IMR-90 (cell line): ENCODE measurements at regions not wholly inside any gene's neighbourhood (a gene's known extent, or its start where the extent isn't known, plus 50 kb on each side); places are given as distances from the start of the nearest gene placed in this dataset.

Source experiments
- ATAC-seq: fragments of 200-7000 bp; cut with Tn5 transposase; 2 replicates; pipeline ENCODE4 v1.9.1; 2020; ENCODE audit warnings: low read depth, mild to moderate bottlenecking, moderate library complexity
- BruUV-seq: library from RNA; stranded (reverse); fragments of 400-500 nt; replicated peaks from 2 replicates; lab custom pipeline; 2021; lab: Mats Ljungman, UMichigan
- CTCF ChIA-PET: fragments of 300-600 bp; formaldehyde crosslinking; extraction: SDS; loops from one replicate; lab custom pipeline; 2021; ENCODE audit warnings: antibody characterized with exemption; lab: Yijun Ruan, JAX
- POLR2A ChIA-PET: fragments of 300-600 bp; sonication (Branson Sonifier 250); formaldehyde crosslinking; loops from one replicate; lab custom pipeline; 2022; ENCODE audit warnings: antibody characterized with exemption; ENCODE audit not compliant: unreplicated experiment; lab: Charles Lee
- DNase-seq: peaks from one replicate; pipeline ENCODE4 v3.0.0; 2013
- H2AFZ ChIP-seq: replicated peaks from 2 replicates; pipeline ENCODE3; 2013; ENCODE audit warnings: low read length, mild to moderate bottlenecking; ENCODE audit not compliant: poor library complexity
- H2AK5ac ChIP-seq: 2 replicates; pipeline ENCODE4 v1.6.1; 2013; ENCODE audit warnings: low read depth, low read length, inconsistent platforms
- H2AK9ac ChIP-seq: replicated peaks from 2 replicates; pipeline ENCODE3; 2013; ENCODE audit warnings: mild to moderate bottlenecking, low read depth, low read length, moderate library complexity; ENCODE audit not compliant: poor library complexity
- H2BK120ac ChIP-seq: 2 replicates; pipeline ENCODE4 v1.6.1; 2013; ENCODE audit warnings: low read depth, low read length, inconsistent platforms
- H2BK15ac ChIP-seq: 3 replicates; pipeline ENCODE4 v1.6.1; 2013; ENCODE audit warnings: low read depth, low read length, inconsistent platforms
- H2BK20ac ChIP-seq: 2 replicates; pipeline ENCODE4 v1.6.1; 2013; ENCODE audit warnings: low read depth, mild to moderate bottlenecking, inconsistent platforms, low read length, moderate library complexity
- H2BK5ac ChIP-seq: 2 replicates; pipeline ENCODE4 v1.6.1; 2013; ENCODE audit warnings: mild to moderate bottlenecking, low read depth, low read length, inconsistent platforms; ENCODE audit not compliant: poor library complexity, severe bottlenecking
- H3K14ac ChIP-seq: replicated peaks from 2 replicates; pipeline ENCODE4 v1.6.1; 2013; ENCODE audit warnings: low read depth, low read length, inconsistent platforms
- H3K18ac ChIP-seq: 2 replicates; pipeline ENCODE4 v1.6.1; 2013; ENCODE audit warnings: low read depth, low read length, control low read depth
- H3K23ac ChIP-seq: 2 replicates; pipeline ENCODE4 v1.6.1; 2013; ENCODE audit warnings: low read depth, low read length, inconsistent platforms
- H3K27ac ChIP-seq: 2 replicates; pipeline ENCODE4 v1.5.1; 2013; ENCODE audit warnings: mild to moderate bottlenecking, control low read depth, low read length; ENCODE audit not compliant: insufficient read depth
- H3K27me3 ChIP-seq: 2 replicates; pipeline ENCODE4 v1.6.1; 2013; ENCODE audit warnings: low read length; ENCODE audit not compliant: control insufficient read depth, insufficient read depth
- H3K36me3 ChIP-seq: 2 replicates; pipeline ENCODE4 v1.6.1; 2013; ENCODE audit warnings: low read length, mixed read lengths; ENCODE audit not compliant: control insufficient read depth, insufficient read depth
- H3K4ac ChIP-seq: 2 replicates; pipeline ENCODE4 v1.6.1; 2013; ENCODE audit warnings: low read depth, low read length, inconsistent platforms
- H3K4me1 ChIP-seq: 2 replicates; pipeline ENCODE4 v1.6.1; 2013; ENCODE audit warnings: low read length, mixed read lengths; ENCODE audit not compliant: control insufficient read depth, insufficient read depth
- H3K4me2 ChIP-seq: 2 replicates; pipeline ENCODE4 v1.6.1; 2013; ENCODE audit warnings: low read depth, mild to moderate bottlenecking, control low read depth, low read length, moderate library complexity
- H3K4me3 ChIP-seq: 2 replicates; pipeline ENCODE4 v1.5.1; 2013; ENCODE audit warnings: low read depth, mild to moderate bottlenecking, control low read depth, low read length, moderate library complexity; ENCODE audit not compliant: insufficient read depth
- H3K56ac ChIP-seq: 2 replicates; pipeline ENCODE4 v1.6.1; 2013; ENCODE audit warnings: low read length, inconsistent platforms; ENCODE audit not compliant: insufficient read depth; ENCODE audit errors: extremely low read depth
- H3K79me1 ChIP-seq, 2 experiments: 2 replicates each; pipeline ENCODE4 v1.6.1; 2013; ENCODE audit warnings: low read length in 2 of 2, inconsistent platforms in 1 of 2, low read depth in 1 of 2
- H3K9ac ChIP-seq: 2 replicates; pipeline ENCODE4 v1.6.1; 2013; ENCODE audit warnings: low read depth, low read length, control low read depth
- H3K9me1 ChIP-seq: 2 replicates; pipeline ENCODE4 v1.6.1; 2013; ENCODE audit warnings: low read length, inconsistent platforms; ENCODE audit not compliant: insufficient read depth
- H3K9me3 ChIP-seq: 2 replicates; pipeline ENCODE4 v1.6.1; 2013; ENCODE audit warnings: low read length; ENCODE audit not compliant: control insufficient read depth, insufficient read depth
- H4K20me1 ChIP-seq: 2 replicates; pipeline ENCODE4 v1.6.1; 2013; ENCODE audit warnings: low read length, inconsistent platforms; ENCODE audit not compliant: insufficient read depth
- H4K5ac ChIP-seq: 2 replicates; pipeline ENCODE4 v1.6.1; 2013; ENCODE audit warnings: mild to moderate bottlenecking, low read depth, low read length, control low read depth
- H4K8ac ChIP-seq, 2 experiments: 2 replicates each; pipeline ENCODE4 v1.6.1; 2013; ENCODE audit warnings: low read depth in 2 of 2, low read length in 2 of 2, control low read depth in 1 of 2, inconsistent platforms in 1 of 2
- H4K91ac ChIP-seq: 2 replicates; pipeline ENCODE4 v1.6.1; 2013; ENCODE audit warnings: low read depth, low read length, inconsistent platforms; ENCODE audit not compliant: insufficient read depth
- BHLHE40 ChIP-seq: fragments of 150-350 bp; IDR thresholded peaks from 2 replicates; pipeline ENCODE4 v1.6.1; 2016; ENCODE audit warnings: mild to moderate bottlenecking, low read depth, low read length
- CHD1 ChIP-seq: IDR thresholded peaks from 2 replicates; pipeline ENCODE4 v1.6.1; 2012; ENCODE audit warnings: low read depth, low read length, improper control_type of control experiment
- ELK1 ChIP-seq: fragments of 150-350 bp; IDR thresholded peaks from 2 replicates; pipeline ENCODE4 v1.6.1; 2016; ENCODE audit warnings: low read depth, mild to moderate bottlenecking, low read length, moderate library complexity, borderline replicate concordance
- MAFK ChIP-seq: IDR thresholded peaks from 2 replicates; pipeline ENCODE4 v1.6.1; 2012; ENCODE audit warnings: low read depth, low read length, improper control_type of control experiment
- MAZ ChIP-seq: IDR thresholded peaks from 2 replicates; pipeline ENCODE4 v1.6.1; 2012; ENCODE audit warnings: low read depth, mild to moderate bottlenecking, low read length, improper control_type of control experiment, moderate library complexity, borderline replicate concordance
- MXI1 ChIP-seq: IDR thresholded peaks from 2 replicates; pipeline ENCODE4 v1.6.1; 2012; ENCODE audit warnings: low read depth, mild to moderate bottlenecking, low read length, moderate library complexity, borderline replicate concordance
- NFE2L2 ChIP-seq: fragments of 150-350 bp; IDR thresholded peaks from 2 replicates; pipeline ENCODE4 v1.6.1; 2016; ENCODE audit warnings: low read depth, mild to moderate bottlenecking, low read length
- POLR2A ChIP-seq: IDR thresholded peaks from 2 replicates; pipeline ENCODE4 v1.6.1; 2012; ENCODE audit warnings: mild to moderate bottlenecking, low read depth, low read length
- RCOR1 ChIP-seq: IDR thresholded peaks from 2 replicates; pipeline ENCODE4 v1.6.1; 2012; ENCODE audit warnings: mild to moderate bottlenecking, low read length, improper control_type of control experiment; ENCODE audit not compliant: insufficient replicate concordance
- RFX5 ChIP-seq: IDR thresholded peaks from 2 replicates; pipeline ENCODE4 v1.8.0; 2012; ENCODE audit warnings: low read depth, mild to moderate bottlenecking, low read length, moderate library complexity
- SMC3 ChIP-seq: fragments of 150-350 bp; IDR thresholded peaks from 2 replicates; pipeline ENCODE4 v1.6.1; 2016; ENCODE audit warnings: low read depth, mild to moderate bottlenecking, antibody characterized with exemption, low read length, moderate library complexity
- WGBS, 2 experiments: methylation state at CpG; one replicate each; pipeline versions ENCODE4 v1.1.5 to v1.1.7; 2013; ENCODE audit warnings: missing lambda C conversion rate in 2 of 2; ENCODE audit not compliant: insufficient read length in 1 of 2; ENCODE audit errors: extremely low coverage in 2 of 2; 5-methylcytosine and 5-hydroxymethylcytosine counted together
- dilution Hi-C: fragments of 300-500 bp; cut with HindIII; formaldehyde crosslinking; loops from one replicate; pipeline ENCODE4 v1.14.3; 2018; ENCODE audit warnings: low sequenced_read_pairs; ENCODE audit not compliant: unreplicated experiment
- in situ Hi-C: fragments of 300-500 bp; cut with MboI; formaldehyde crosslinking; loops from 3 replicates; pipeline ENCODE4 v1.14.3; 2019; ENCODE audit warnings: low sequenced_read_pairs, inconsistent platforms, mixed read lengths
- intact Hi-C: fragments of 100-400 bp; cut with micrococcal nuclease; formaldehyde crosslinking; loops from 2 replicates; pipeline ENCODE4 v1.10.0; 2022
- TF ChIP-seq, protein P1 (sequence below): fragments of 150-350 bp; IDR thresholded peaks from 2 replicates; pipeline ENCODE4 v1.6.1; 2017; ENCODE audit warnings: mild to moderate bottlenecking, antibody characterized with exemption, low read length, low read depth
- TF ChIP-seq, protein P2 (sequence below): conservative IDR thresholded peaks from 2 replicates; pipeline ENCODE4 v1.5.1; 2012; ENCODE audit warnings: mild to moderate bottlenecking, low read depth, low read length, improper control_type of control experiment

- Histone ChIP-seq H4K5ac (no peak overlapping the region), H2BK5ac (no peak overlapping the region), H2BK120ac (no peak overlapping the region), H2AK9ac (no peak overlapping the region), H3K4me3 (no peak overlapping the region), H3K9ac (no peak overlapping the region), H3K4me1 (no peaks in the 10 kb centered on the region; the same call in 1 of the 2 replicates), H3K27me3 (peaks cover 11% of the 10 kb centered on the region; the same call in 1 of the 2 replicates), H3K4me2 (no peak overlapping the region), H3K18ac (no peak overlapping the region), H3K9me3 (no peaks in the 10 kb centered on the region), H3K9me1 (no peaks in the 10 kb centered on the region), H3K36me3 (no peaks in the 10 kb centered on the region), H2BK20ac (no peak overlapping the region), H4K91ac (no peak overlapping the region), H2AFZ (no peak overlapping the region), H2BK15ac (no peak overlapping the region), H2AK5ac (no peak overlapping the region), H3K23ac (no peak overlapping the region), H4K8ac (no peak overlapping the region), H3K56ac (no peak overlapping the region), H3K79me1 (no peaks in the 10 kb centered on the region), H3K27ac (no peak overlapping the region), H3K4ac (no peak overlapping the region), H3K14ac (no peak overlapping the region), H4K20me1 (no peaks in the 10 kb centered on the region)
- ATAC-seq: no peak
- CTCF ChIA-PET: interaction anchor here (0.6 kb wide), 1 partner anchor 196 kb away, joined by 4 read pairs; no protein-coding TSS in a partner anchor
- TF ChIP-seq NFE2L2: no peak
- no peak for TF ChIP-seq MAZ
- TF ChIP-seq, protein P1, sequence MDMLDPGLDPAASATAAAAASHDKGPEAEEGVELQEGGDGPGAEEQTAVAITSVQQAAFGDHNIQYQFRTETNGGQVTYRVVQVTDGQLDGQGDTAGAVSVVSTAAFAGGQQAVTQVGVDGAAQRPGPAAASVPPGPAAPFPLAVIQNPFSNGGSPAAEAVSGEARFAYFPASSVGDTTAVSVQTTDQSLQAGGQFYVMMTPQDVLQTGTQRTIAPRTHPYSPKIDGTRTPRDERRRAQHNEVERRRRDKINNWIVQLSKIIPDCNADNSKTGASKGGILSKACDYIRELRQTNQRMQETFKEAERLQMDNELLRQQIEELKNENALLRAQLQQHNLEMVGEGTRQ: no peak
- TF ChIP-seq MXI1: no peak
- TF ChIP-seq POLR2A: no peak
- TF ChIP-seq RCOR1: no peak
- TF ChIP-seq RFX5: no peak
- no peak for TF ChIP-seq CHD1
- no peak for TF ChIP-seq MAFK
- no peak for TF ChIP-seq SMC3
- TF ChIP-seq, protein P2, sequence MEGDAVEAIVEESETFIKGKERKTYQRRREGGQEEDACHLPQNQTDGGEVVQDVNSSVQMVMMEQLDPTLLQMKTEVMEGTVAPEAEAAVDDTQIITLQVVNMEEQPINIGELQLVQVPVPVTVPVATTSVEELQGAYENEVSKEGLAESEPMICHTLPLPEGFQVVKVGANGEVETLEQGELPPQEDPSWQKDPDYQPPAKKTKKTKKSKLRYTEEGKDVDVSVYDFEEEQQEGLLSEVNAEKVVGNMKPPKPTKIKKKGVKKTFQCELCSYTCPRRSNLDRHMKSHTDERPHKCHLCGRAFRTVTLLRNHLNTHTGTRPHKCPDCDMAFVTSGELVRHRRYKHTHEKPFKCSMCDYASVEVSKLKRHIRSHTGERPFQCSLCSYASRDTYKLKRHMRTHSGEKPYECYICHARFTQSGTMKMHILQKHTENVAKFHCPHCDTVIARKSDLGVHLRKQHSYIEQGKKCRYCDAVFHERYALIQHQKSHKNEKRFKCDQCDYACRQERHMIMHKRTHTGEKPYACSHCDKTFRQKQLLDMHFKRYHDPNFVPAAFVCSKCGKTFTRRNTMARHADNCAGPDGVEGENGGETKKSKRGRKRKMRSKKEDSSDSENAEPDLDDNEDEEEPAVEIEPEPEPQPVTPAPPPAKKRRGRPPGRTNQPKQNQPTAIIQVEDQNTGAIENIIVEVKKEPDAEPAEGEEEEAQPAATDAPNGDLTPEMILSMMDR: no peak
- TF ChIP-seq BHLHE40: no peak
- no peak for TF ChIP-seq ELK1
- POLR2A ChIA-PET: no interaction called here
- no peak for DNase-seq
- intact Hi-C loops (no loop called here), dilution Hi-C loops (no loop called here), in situ Hi-C loops (no loop called here)
- no CpG with 5 or more reads among the region's 2 CpGs for WGBS, 2 experiments
- BruUV-seq: no TSS peak
Measured at GRCh38 chr5:167810573-167810972, 480.9 kb upstream of the WWC1 start.
